ENCODE measurements at regions not wholly inside any gene's neighbourhood (a gene's known extent, or its start where the extent isn't known, plus 50 kb on each side); places are given as distances from the start of the nearest gene placed in this dataset.
"Not testable (repeated sequence)": the region's sequence is repeated elsewhere in the genome, so short reads cannot be mapped to it uniquely, and the experiment has no call there.

DNA sequence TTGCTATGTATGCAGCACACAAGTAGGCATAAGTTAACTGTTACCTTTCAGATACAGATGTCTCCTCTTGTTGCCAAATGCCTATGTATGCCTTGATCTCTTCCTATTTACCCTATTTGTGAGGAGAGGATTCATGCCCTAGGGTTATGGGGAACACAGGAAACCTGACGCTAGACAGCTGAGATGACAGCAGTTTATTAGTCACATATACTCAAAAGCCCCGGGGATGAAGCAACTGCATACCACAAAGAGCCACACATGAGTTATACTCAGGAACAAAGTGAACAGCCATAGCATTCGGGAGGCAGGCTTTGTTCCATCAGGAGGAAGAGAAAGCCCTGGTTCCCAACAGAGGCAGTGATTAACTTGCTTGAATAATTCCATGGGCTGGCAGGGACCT lies 1011.7 kb upstream of the PCDH7 start:
- no peak for DNase-seq (ENCODE audit: low read depth)

DNA sequence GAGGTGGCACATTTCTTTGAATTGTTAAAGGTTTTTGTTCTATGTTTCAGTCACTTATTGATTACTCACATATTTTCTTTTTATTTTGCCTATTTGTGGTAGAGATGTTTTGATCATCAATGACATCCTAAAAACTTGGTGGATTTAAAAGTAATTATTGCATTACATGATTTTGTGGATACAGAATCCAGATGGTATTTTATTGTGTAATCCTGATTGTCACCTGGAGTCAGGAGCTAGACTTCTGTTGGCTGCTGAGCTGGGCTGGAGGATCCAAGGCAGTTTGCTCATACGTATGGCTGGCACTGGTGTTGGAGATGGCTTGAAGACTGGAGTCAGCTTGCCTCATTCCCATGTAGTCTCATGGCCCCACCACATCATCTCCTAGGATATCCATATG lies 1009.6 kb upstream of the PCDH7 start:
- DNase-seq (ENCODE audit: low read depth) = no peak

DNA sequence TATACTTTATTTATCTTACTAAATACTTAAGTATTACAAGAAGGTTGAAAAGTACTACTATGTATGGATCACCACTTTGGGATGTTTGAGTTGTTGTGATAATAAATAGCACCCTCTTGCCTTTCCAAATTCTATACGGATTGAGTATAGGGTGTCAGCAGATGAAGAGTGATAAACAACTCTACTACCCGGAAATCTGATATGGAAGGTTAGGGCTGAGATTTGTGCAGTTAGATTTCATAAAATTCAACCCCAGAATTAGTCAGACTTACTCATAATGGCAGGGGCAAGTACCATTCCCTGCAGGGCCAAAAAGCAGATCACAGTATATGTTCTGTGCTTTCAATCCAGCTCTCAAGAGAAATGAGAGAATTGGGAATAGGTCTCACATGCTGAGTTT lies 1008.9 kb upstream of the PCDH7 start:
- DNase-seq (ENCODE audit: low read depth) = no peak

DNA sequence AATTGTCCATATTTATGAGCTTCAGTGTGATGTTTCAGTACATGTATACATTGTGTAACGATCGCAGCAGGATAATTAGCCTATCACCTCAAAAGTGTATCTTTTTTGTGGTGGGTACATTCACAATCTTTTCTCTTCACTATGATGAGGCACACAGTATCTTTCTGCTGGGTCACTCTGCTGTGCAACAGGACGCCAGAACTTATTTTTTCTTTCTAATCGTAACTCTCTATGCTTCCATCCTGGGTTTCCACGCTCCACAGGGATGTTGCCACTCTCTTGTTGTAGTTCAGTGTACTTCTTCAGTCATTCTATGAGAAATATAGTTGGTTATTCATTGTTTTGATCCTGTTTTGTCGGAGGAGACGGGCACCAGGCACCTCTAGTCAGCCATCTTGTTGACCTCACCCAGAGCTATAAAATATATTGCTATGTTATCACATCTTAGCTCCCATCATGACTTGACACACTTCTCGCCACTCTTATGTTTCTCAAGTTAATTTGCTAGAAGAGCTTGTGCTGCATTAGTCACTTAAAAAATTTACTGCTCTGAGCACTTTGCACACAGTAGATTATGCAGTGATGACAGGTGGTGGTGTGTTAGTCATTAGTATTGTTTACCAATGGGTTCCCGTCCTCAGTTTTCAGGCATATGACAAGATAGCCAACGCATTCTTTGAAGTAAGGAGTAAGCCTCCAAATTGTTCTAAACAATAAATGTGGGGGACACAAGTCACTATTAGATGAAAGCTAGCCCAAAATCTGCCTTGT lies 1002.7 kb upstream of the PCDH7 start:
- DNase-seq (ENCODE audit: low read depth) = no peak

DNA sequence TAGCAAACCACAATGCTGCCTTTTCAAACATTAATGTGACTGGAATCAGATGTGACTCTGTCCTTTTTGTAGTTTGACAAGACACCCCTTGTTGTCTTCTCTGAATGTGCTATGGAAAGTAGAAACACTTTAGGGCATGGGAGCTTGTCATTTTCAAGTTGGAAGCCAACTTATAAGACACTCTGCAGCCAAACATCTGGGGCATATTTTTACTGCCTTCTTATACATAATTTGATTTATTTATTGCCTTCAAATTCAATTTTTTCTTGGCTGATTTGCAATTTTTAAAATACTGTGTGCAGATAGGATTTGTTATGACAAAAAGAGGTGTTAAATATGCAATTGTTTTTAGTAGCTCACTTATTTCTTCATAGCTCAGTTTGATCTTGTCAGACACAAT lies 1002.0 kb upstream of the PCDH7 start:
- DNase-seq (ENCODE audit: low read depth) = no peak

DNA sequence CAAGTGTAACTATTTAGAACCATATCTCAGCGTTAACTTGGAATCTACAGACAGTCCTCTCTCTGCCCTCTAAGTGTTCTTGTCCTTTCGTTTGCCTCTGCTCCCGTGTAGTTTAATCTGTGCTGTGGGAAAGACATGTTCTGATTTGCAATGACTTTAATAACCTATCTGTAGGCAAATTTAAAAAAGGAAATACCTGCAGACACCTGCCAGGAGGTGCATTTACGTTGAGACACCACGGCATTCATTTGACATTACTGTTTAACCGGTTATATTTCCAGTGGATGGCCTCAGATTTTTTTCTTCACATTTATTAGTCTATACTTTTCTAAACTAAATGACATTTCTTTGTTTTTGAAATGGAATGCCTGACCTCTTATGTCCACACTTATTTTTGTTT lies 997.9 kb upstream of the PCDH7 start:
- DNase-seq (ENCODE audit: low read depth) = no peak

DNA sequence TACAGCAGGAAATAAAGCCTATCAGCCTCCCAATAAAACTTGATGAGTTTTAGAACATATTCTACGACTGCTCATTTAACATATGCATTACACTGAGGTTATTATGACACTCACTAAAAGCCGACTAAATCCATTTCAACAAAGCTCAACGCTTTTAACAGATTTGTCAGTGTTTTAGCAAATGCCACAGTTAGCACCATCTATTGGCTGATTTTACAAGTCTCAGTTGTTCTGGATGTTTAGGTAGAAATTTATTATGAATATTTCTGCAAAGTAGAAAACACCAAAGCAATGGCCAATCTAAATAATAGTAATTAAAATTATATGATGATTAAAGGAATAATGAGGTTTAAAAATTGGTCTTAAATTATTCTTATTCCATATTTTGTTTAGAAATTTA lies 993.2 kb upstream of the PCDH7 start:
- no peak for DNase-seq (ENCODE audit: low read depth)

DNA sequence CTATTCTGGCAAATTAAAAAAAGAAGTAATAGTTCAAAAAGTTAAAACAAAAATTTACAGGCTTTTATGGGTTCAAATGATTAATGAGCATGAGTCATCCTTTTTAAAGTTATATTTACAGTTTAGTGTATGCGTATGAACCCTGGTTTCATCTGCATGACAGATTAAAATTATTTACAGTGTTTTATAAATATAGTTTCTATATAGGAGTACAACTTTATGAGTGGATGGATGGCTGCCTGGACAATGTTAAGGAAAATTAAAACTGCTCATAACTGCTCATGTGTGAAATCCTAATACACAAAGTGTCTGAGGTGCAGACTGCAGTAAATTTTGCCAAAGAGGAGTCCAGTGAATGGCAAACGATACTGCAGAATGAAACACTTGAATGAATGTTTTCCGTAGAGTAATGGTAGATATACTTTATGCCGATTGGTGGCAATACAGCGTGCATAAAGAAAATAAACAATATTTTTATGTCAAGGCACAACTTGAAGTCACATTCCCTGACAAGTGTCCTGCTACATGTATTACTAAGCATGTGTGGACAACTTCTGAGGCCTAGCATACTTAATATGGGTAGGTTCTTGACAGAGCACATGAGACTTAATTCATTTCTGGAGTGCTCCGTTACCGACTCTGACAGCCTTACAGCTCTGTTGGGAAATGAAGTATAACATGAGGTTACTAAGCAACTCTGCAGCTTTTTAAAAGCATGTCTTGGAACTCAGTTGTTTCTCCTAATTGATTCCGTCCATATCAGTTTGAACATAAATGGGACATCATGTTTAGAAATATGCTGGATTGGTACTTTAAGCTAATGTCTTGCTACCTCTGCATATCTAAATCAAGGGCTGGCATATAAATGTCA lies 985.6 kb upstream of the PCDH7 start:
- DNase-seq (ENCODE audit: low read depth) = no peak

DNA sequence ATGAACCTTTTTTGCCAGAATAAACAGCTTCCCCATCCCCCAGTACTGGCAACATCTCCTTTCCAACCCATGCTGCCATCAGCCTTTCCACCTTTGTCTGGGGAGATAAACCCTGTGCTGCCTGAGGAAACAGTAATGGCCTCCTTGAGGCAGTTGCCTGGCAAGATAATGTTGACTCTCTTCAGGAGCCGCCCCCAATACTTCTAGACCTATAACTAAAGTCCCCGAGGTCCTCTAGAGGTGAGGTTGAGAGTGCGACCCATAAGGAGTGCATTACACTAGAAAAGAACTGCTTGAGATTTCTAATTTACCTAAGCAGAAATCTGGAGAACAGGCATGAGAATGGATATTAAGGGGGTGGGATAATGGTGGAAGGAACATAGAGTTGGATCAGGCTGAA lies 963.2 kb upstream of the PCDH7 start:
- no peak for DNase-seq (ENCODE audit: low read depth)

DNA sequence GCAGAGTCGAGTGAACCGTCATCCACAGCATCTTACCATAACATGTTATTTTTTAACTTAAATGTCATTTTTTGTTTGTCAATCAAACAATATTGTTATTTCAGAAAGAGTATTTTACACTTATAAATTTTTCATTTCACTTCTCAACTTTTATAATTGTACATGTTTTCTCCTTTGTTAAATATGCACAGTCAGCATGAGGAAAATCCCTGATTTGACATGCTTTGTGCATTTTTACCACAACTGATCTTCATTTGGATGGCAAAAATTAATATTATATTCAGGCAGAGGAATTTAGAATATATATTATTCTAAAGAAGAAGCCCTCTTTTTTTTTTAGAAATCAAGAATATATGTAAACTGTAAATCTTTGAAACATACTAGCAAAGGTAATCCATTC lies 958.0 kb upstream of the PCDH7 start:
- no peak for DNase-seq (ENCODE audit: low read depth)

DNA sequence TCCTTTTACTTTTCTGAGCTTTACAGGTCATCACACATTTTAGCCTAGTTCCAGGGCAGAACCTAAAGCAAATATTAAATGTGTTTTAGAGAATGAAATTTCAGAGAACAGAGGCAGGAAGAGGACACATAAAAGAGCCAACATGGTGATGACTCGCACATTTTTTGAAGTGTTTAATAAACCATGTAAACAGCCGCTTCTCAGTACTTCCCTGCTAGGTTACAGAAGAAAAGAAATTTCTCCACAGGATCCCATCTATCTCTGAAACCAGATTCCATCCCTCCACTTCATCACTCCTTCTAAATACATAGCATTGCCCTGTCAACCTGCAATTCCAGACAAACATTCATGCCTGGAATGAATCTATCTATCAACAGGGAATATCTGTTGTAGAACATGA lies 949.5 kb upstream of the PCDH7 start:
- no peak for DNase-seq (ENCODE audit: low read depth)

DNA sequence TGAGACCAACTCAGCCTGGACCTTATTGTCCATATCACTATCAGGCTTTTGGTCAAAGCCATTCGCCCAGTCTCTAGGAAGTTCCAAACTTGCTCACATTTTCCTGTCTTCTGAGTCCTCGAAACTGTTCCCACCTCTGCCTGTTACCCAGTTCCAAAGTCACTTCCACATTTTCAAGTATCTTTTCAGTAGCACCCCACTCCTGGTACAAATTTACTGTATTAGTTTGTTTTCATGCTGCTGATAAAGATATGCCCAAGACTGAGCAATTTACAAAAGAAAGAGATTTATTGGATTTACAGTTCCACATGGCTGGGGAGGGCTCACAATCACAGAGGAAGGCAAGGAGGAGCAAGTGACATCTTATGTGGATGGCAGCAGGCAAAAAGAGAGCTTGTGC lies 932.0 kb upstream of the PCDH7 start:
- not testable (repeated sequence) for DNase-seq (ENCODE audit: low read depth)

DNA sequence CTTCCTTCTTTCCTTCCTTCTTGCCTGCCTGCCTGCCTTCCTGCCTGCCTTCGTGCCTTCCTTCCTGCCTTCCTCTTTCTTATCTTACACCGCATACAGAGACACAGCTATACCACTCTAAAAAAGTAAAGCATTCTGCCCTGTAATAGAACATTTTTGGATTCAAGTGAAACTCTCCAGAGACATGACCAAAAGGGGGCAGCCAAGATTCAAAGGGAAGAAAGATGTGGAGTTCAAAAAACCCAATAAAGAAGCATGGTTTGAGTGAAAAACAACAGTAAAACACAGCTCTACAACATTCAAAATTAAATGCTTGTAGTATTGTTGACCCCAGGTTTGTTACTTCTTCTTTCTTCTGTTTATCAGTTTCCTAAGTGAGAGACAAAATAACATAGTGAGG lies 914.9 kb upstream of the PCDH7 start:
- no peak for DNase-seq (ENCODE audit: low read depth)

DNA sequence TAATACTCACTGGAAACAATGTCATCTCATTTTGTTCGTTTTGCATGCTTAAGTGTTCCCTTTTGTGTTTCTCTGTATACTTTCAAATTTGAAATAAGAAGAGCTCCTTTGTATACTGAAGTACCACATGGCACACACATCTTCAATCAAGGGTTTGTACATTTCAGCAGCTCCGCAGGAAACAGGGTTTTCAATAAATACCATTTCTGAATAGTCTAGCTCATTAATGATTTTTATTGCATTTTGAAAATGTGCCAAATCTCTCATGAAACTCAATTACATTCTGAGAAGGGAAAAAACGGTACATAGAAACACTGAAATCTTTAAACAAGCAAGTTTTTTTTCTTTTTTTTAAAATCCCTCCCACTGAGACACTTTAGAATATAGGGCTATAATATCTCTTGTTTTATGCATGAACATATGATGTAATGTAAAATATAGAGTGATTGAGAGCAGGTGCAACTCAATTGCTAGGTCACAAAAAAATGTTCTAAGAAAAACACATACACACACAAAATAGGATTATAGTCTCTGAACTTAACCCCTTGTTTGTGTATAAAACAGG lies 914.2 kb upstream of the PCDH7 start:
- DNase-seq (ENCODE audit: low read depth) = no peak

DNA sequence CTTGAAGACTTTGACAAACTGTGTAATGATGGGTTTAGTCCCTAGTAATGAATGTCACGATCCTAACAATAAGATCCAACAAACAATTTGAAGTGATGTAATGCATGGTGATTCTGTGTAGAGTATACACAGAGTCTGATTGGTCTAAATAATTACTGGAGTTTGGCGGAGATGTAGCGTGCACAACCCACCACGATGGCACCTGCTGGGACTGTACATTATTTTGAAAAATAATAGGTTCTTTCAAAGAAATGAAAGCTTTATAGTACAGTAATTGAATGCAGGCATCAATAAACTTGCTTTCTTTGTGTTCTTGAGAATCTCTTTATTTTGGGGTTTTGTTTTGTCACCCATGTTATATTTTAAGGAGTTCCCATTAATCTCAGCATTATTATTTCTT lies 902.2 kb upstream of the PCDH7 start:
- DNase-seq (ENCODE audit: low read depth) = no peak

DNA sequence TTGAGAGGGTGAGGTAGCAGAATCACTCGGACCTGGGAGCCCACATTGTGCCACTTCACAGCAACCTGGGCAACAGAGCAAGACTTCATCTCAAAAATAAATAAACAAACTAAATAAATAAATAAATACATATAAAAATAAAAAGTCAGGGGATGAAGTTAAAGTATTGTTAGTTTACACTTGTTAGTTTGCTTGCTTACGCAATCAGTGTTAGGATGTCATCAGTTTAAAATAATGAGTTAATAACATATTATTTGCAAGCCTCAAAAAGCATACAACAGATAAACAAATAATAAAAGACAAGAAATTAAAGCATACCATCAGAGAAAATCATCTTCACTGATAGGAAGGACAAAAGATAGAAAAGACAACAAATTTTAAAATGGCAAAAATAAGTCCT lies 891.1 kb upstream of the PCDH7 start:
- DNase-seq (ENCODE audit: low read depth) = no peak

DNA sequence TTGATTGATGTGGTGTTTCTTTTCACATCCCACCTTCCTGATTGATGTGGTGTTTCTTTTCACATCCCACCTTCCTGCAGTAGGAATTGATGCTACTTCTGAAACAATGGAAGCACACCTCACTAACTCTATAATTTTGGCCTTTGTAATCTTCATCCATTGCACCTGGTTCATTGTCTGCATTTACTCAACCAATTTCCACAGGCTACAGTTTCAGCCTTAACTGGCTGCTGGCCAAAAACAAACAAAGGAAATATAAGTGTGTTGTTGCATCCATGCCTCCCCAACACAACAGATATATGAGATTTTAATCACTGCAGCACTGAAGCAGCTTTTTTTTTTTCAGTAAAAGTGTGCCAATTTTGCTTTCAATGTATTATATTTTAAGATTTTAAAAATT lies 867.6 kb upstream of the PCDH7 start:
- no peak for DNase-seq (ENCODE audit: low read depth)

DNA sequence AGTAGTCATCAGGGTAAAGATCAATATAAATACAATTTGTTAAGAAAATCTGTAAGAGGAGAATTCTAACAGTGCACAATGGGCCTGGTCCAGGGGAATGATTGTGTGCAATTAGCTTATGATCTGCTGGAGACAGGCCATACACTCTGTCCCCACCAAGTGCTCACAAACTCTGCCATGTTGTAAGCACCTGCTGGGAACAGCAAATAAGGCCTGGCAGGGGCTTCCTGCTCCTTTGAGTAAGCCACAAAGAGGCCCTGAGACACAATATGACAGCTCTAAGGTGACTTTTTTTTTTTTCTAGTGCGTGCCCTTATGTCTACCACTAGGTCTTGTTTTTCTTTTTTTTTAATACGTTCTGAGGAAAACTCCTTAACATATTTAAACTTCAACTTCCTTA lies 866.3 kb upstream of the PCDH7 start:
- DNase-seq (ENCODE audit: low read depth) = no peak

DNA sequence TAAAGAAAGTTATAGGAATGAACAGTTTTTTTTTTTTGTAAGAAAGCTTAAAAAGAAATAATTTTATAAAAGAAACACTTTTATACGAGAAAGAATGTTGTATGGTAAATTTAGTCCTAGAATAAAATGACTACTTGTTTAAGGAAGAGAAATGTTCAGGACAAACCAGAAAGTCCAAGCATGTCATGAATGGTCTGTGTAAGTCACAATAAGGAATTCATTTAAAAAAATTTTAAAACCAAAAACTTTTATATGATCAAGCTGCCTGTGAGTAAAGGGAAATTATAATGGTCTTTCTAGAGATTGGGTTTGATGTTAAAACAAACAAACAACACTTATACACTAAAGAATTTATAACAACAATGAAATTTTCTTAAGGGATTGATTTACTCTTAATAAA lies 858.9 kb upstream of the PCDH7 start:
- no peak for DNase-seq (ENCODE audit: low read depth)

DNA sequence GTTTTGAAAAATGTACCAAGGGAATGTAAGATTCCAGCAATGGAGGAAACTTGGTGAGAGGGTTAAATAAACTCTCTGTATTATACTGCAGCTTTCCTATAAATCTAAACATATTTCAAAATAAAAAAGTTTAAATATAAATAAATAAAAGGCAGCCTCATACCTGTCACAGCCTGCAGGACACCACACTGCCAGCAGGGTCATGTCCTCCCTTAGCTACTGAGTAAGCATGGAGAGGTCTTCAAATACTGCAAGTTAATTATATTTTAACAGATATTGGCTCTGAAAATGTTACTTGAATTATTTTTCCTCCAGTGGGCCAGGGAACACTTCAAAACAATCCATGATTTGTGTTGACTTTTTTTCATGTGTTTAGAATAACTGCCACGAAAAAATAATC lies 852.8 kb upstream of the PCDH7 start:
- no peak for DNase-seq (ENCODE audit: low read depth)

DNA sequence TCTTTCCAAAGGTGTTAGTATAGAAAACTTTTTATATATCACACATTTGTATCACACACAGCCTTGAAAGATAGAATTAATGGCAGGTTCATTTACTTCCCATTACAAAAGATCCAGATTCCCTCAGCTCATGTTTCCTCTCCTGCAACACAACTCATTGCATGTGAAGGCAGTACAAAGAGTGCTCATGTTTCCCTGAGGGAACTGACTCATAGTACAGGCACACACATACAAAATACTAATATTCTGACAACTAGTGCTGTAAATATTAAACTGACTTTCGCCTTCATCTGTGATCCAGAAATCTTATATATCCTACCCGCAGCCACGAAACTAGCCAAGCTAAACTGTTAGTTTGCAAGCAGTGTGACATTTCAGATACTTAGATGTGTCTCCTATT lies 819.8 kb upstream of the PCDH7 start:
- DNase-seq (ENCODE audit: low read depth) = no peak

DNA sequence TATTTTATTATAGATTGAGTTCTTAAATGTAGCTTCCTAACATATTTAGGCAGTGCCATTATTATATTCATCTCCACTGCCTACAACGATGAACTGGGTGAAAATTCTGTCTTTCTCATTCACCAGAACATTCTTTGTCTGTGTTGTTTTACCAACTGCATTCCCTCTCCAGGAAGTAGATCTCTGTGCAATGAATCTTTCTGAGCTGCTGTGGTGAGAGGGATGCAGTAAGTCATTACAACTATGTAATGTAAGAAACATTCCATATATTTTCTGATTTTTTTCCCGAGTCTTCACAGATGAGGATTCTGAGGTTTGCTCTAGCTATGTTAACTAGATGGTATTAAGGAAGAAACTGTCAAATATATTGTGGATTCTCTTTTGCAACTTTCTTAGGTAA lies 811.9 kb upstream of the PCDH7 start:
- DNase-seq (ENCODE audit: low read depth) = no peak

DNA sequence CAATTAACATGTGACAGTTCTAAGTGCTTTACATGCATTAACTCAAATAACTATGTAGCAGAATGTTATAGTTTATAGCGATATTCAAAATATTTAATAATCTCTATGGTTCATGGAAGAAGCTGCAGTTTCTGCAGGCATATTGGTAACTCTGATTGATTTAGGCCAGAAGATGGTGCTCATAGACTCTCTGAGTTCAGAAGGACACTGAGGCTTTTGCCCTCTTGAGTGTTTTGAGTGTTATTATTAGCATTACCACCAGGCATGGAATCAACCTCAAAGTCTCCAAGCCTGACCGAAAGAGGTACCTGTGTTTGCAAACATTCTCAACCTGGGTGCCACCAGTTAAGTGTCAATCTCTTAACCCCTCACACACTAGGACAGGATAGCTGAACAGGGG lies 792.3 kb upstream of the PCDH7 start:
- no peak for DNase-seq (ENCODE audit: low read depth)

All from activated T-cell treated with anti-CD3 and anti-CD28 coated beads for 48 hours (primary cell).